PFSK-1 (cell line): ENCODE measurements at regions not wholly inside any gene's neighbourhood (a gene's known extent, or its start where the extent isn't known, plus 50 kb on each side); places are given as distances from the start of the nearest gene placed in this dataset.

ENCODE experiments used
- POLR2AphosphoS5 ChIP-seq: IDR thresholded peaks from 2 replicates; pipeline ENCODE4 v1.6.1; 2012; ENCODE audit warnings: low read depth, mild to moderate bottlenecking, control low read depth, low read length, moderate library complexity
- SIN3A ChIP-seq: IDR thresholded peaks from 2 replicates; pipeline ENCODE4 v1.6.1; 2012; ENCODE audit warnings: mild to moderate bottlenecking, low read length, moderate library complexity, borderline replicate concordance; ENCODE audit not compliant: insufficient read depth
- TF ChIP-seq, protein P1 (sequence below), 2 experiments: IDR thresholded peaks; 2 replicates each; pipeline versions ENCODE4 v1.6.1 to v1.8.0; 2011 to 2012; ENCODE audit warnings: low read depth in 2 of 2, low read length in 2 of 2, control low read depth in 1 of 2, inconsistent platforms in 1 of 2, mild to moderate bottlenecking in 1 of 2, moderate library complexity in 1 of 2; ENCODE audit not compliant: insufficient read depth in 1 of 2

GRCh38 chr6:168732676-168733075 lies 291.7 kb downstream of the SMOC2 start:
- TF ChIP-seq POLR2AphosphoS5 (no peak), SIN3A (no peak)
- TF ChIP-seq, protein P1, sequence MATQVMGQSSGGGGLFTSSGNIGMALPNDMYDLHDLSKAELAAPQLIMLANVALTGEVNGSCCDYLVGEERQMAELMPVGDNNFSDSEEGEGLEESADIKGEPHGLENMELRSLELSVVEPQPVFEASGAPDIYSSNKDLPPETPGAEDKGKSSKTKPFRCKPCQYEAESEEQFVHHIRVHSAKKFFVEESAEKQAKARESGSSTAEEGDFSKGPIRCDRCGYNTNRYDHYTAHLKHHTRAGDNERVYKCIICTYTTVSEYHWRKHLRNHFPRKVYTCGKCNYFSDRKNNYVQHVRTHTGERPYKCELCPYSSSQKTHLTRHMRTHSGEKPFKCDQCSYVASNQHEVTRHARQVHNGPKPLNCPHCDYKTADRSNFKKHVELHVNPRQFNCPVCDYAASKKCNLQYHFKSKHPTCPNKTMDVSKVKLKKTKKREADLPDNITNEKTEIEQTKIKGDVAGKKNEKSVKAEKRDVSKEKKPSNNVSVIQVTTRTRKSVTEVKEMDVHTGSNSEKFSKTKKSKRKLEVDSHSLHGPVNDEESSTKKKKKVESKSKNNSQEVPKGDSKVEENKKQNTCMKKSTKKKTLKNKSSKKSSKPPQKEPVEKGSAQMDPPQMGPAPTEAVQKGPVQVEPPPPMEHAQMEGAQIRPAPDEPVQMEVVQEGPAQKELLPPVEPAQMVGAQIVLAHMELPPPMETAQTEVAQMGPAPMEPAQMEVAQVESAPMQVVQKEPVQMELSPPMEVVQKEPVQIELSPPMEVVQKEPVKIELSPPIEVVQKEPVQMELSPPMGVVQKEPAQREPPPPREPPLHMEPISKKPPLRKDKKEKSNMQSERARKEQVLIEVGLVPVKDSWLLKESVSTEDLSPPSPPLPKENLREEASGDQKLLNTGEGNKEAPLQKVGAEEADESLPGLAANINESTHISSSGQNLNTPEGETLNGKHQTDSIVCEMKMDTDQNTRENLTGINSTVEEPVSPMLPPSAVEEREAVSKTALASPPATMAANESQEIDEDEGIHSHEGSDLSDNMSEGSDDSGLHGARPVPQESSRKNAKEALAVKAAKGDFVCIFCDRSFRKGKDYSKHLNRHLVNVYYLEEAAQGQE (IDR thresholded peaks at IDR 0.05; ENCODE audit: insufficient read depth in 1 of 2, low read depth in 2 of 2, low read length in 2 of 2) = no peak
